Muscle of back (tissue), 3 donors: ENCODE measurements at regions not wholly inside any gene's neighbourhood (a gene's known extent, or its start where the extent isn't known, plus 50 kb on each side); places are given as distances from the start of the nearest gene placed in this dataset.

ENCODE experiments used
- DNase-seq, 3 donors: peaks; one replicate each; pipeline versions ENCODE4 v3.0.0 to v3.0.0-alpha.2; 2013

DNA sequence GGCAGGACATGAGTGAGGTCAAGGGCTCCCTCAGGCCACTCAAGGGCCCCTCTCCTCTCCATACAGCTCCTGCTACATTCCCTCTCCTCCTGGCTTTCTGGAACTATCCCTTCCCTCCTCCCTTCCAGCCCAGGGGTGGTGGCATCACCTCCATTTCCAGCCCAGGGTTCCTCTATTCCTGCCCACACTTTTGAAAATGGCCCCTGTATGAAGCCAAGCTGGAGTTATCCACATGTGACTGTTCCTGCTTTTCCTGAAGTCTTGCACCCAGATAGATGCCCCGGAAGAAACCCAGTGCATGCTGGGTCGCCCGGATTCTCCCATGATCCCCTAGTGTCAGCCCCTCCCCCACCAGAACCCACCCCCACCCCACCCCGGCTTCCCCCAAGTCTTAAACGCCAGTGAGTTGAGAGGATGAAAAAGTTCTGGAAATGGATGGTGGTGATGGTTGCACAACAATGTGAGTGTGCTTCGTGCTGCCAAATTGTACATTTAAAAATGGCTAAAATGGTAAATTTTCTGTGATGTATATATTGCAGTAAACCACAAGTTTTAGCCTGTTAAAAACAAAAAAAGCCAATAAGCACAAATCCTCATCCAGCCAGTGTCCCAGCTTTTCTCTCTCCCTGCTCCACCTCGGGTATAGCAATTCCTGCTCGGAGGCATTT, 136.9 kb downstream of the SCARB1 start:
- no peak for DNase-seq

GRCh38 chr12:124725597-124726237, 137.9 kb downstream of the SCARB1 start:
- DNase-seq, result peak in 1 of 3 donors; percentile 56

GRCh38 chr12:124725099-124725498, 138.6 kb downstream of the SCARB1 start:
- DNase-seq, result no peak

DNA sequence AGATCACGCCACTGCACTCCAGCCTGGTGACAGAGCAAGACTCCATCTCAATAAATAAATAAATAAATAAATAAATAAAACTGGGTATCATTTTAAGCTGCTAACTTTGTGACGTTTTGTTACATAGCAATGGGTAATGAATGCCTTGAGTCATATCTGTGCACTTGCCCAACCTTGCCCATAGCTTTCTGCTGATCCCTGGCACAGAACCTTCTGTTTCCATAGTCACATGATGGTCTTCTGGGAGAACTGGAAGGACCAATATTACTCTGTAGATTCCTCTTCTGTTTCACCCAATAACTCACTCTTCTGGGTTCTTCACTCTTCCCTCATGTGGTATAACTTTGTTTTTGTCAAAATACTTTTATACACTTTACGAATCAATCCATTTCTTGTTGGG, 140.8 kb downstream of the SCARB1 start:
- no peak for DNase-seq

GRCh38 chr12:124721501-124722162, 142.0 kb downstream of the SCARB1 start:
- DNase-seq, result no peak

DNA sequence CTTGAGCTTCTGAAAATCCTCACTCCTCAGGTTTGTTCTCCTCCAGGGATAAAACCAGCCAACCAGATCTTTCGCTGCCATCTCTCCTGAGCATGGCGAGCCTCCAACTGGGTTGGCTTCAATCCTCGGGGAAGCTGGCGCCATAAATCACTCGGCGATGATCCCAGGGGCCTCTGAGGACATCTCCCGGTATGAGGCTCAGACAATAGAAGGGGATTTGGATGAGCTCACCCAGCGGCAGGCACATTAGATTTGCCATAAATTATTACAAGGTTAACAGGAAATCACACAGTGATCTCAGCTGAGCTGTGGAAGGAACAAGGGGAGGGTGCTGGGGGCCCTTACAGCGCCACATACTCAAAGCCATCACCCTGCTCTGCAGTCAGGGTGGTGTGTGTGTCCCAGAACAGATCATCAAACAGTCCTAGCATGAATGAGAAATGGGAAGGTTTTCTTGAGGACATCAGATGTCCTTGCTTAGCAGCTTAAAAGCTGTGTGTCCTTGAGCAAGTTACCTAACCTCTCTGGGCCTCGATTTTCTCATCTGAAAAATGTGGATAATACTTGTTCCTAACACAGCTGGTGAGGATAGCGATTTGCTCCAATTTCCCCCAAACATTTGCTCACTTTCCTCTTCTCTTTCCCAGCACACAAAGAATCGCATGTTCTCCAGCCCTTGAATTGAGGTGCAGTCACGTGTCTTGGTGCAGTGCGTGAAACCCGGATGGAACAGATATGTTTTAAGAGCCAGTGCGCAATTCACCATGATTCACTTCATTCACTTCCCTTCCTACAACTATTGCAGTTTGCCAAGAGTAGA, 142.8 kb downstream of the SCARB1 start:
- DNase-seq, result peak; percentile 65 to 91 (median 79)

- peak in 1 of 3 donors; percentile 76 for DNase-seq
Observed at GRCh38 chr12:124720004-124720680, 143.5 kb downstream of the SCARB1 start.

DNA sequence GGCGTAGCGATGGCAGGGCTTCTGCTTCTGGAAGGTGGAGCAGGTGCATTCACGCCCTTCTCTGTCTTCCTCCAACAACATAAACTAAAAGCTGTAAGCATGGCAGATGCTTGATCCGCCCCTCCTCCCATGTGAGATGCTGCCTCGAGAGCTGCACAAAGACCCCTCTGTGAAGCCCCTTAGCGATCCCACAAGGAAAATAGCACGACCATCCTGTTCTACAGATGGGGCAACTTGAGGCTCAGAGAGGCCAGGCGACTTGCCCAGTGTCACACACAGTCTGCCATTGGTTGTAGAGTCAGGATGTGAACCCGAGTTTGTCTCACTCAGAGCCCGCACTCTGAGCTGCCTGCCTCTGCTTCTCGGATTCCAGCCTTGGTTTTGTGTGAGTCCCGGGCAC, 144.4 kb downstream of the SCARB1 start:
- DNase-seq, result no peak

- no peak for DNase-seq
Observed at GRCh38 chr12:124718458-124718857, 145.2 kb downstream of the SCARB1 start.

GRCh38 chr12:124718036-124718435, 145.6 kb downstream of the SCARB1 start:
- no peak for DNase-seq

DNA sequence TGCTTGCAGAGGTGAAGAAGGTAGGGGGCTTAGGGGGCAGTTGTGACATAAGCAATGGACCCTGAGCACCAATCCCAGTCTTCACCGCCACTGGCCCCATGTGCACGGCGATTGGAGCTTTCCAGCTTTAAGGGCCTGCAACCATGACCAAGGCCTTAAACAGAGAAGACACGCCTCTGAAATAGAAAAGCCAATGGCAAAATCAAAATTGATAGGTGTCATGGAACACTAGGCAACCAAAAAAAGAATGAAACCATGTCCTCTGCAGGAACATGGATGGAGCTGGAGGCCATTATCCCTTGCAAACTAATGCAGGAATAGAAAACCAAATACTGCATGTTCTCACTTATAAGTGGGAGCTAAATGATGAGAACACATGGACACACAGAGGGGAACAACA, 146.3 kb downstream of the SCARB1 start:
- no peak for DNase-seq

- no peak for DNase-seq
Observed at GRCh38 chr12:124716208-124717130, 147.2 kb downstream of the SCARB1 start.

DNA sequence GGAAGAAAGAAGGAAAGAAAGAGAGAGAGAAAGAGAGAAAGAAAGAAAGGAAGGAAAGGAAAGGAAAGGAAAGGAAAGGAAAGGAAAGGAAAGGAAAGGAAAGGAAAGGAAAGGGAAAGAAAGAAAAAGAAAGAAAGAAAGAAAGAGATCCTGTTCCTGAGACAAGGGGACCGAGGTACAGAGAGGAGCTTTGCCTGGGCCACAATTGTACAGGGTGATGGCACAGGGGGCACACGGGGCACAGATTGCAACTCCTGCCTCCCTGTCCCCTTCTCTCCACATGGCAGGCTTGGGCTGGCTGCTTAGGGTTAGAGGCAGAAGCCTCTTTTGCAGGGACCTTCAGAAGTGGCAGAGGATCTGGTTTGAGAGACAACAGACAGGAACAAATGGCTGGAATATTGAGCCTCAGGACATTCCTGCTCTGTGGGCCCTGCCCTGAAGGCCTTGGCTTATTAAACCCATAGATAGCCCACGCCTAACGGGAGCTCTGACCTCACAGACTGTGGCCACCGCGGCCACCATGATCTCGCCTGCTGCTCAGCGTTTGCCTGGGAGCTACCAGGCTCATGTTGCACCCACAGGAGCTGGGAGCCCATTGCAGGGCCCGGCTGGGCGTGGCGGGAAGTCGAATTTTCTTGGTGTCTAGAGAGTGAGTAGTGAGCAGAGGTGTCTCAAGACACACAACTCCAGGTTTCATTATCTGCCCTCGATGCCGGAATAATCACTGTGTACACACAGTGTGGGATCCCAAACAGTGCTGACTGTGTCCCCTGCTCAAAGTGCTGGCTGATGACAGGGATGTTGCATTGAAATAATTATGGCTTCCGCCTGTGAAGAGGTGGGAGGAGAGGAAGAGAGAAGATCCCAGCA, 147.9 kb upstream of the NCOR2 start:
- no peak for DNase-seq

- peak; percentile 73 to 86 (median 76) for DNase-seq
Observed at GRCh38 chr12:124713436-124714082, 146.1 kb upstream of the NCOR2 start.

DNA sequence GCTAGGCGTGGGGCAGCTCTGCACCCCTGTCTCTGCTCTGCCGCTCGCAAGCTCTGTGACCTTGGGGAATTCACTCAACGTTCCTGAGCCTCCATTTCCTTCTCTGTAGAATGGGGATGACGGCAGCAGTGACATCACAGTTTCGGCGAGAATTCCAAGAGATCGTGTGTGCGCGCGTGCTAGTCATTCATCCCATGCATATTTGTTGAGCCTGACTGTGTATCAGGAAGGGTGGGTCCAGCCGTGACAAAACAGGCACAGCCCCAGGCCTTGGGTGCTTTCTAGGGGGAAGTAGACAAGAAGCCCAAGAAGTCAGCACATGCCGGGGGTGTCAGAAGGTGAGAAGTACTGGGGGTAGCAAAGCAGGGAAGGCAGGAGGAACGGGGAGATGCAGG, 145.6 kb upstream of the NCOR2 start:
- no peak for DNase-seq

- DNase-seq, result no peak
Observed at GRCh38 chr12:124711344-124711743, 143.9 kb upstream of the NCOR2 start.

- no peak for DNase-seq
Observed at GRCh38 chr12:124709722-124710687, 142.6 kb upstream of the NCOR2 start.

DNA sequence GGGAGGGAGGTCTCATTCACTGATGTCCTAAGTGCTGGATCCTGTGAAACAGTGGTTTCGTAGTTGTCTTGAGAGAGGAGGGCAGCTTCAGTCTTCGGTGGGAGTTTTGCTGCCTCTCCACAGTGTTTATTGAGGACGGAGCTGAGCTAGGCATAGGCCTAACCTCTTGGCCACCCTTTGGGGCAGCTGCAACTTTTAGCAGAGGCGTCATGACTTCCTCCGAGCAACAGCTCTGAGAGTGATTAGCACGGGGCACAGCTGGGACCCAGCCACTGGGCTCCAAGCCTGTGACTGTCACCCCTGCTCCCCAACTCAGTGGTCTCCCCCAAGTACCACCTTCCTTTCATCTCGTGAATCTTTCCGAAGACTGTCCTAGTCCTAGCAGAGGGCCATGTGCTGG, 139.9 kb upstream of the NCOR2 start:
- no peak for DNase-seq
